Type B pancreatic cell (in vitro differentiated cells): ENCODE measurements at regions not wholly inside any gene's neighbourhood (a gene's known extent, or its start where the extent isn't known, plus 50 kb on each side); places are given as distances from the start of the nearest gene placed in this dataset.

ENCODE experiments used
- DNase-seq: peaks from one replicate; pipeline ENCODE4 v3.0.0; 2021; ENCODE audit warnings: mixed read lengths; ENCODE audit not compliant: unreplicated experiment; ENCODE audit errors: extremely low spot score
- H3K27ac Mint-ChIP-seq: 2 replicates; pipeline ENCODE4 v1.8.0; 2021; ENCODE audit warnings: mild to moderate bottlenecking, mixed read lengths
- H3K27me3 Mint-ChIP-seq: 2 replicates; pipeline ENCODE4 v1.8.0; 2021; ENCODE audit warnings: mixed read lengths
- H3K36me3 Mint-ChIP-seq: 2 replicates; pipeline ENCODE4 v1.8.0; 2021; ENCODE audit warnings: mixed read lengths
- H3K4me1 Mint-ChIP-seq: one replicate; pipeline ENCODE4 v1.8.0; 2021; ENCODE audit warnings: mixed read lengths; ENCODE audit not compliant: unreplicated experiment
- H3K4me3 Mint-ChIP-seq: 2 replicates; pipeline ENCODE4 v1.8.0; 2021; ENCODE audit warnings: mild to moderate bottlenecking, mixed read lengths
- H3K9me3 Mint-ChIP-seq: 2 replicates; pipeline ENCODE4 v1.8.0; 2021; ENCODE audit warnings: mixed read lengths
- CTCF ChIP-seq: fragments of 200-600 bp; sonication (generic); conservative IDR thresholded peaks from 2 replicates; pipeline ENCODE4 v1.5.0; 2021; ENCODE audit warnings: antibody characterized with exemption, mild to moderate bottlenecking

- no peak for TF ChIP-seq CTCF
- Mint-ChIP-seq H3K27ac (no peak overlapping the region), H3K9me3 (no peaks in the 10 kb centered on the region), H3K4me1 (peaks cover 10% of the 10 kb centered on the region), H3K27me3 (peaks cover 16% of the 10 kb centered on the region), H3K4me3 (no peak overlapping the region), H3K36me3 (no peaks in the 10 kb centered on the region)
- DNase-seq, result no peak
These were observed 145.9 kb downstream of the CDC5L start for GRCh38 chr6:44533421-44533820.

GRCh38 chr6:44534291-44534690, 146.8 kb downstream of the CDC5L start:
- Mint-ChIP-seq H3K27me3 (peaks cover 10% of the 10 kb centered on the region), H3K4me3 (no peak overlapping the region), H3K9me3 (no peaks in the 10 kb centered on the region), H3K27ac (no peak overlapping the region), H3K4me1 (peaks cover 4% of the 10 kb centered on the region), H3K36me3 (no peaks in the 10 kb centered on the region)
- DNase-seq, result no peak
- TF ChIP-seq CTCF, result no peak

GRCh38 chr6:44535446-44535845, 147.9 kb downstream of the CDC5L start:
- no peaks in the 10 kb centered on the region for H3K9me3 Mint-ChIP-seq
- H3K36me3 Mint-ChIP-seq, result no peaks in the 10 kb centered on the region
- H3K27ac Mint-ChIP-seq, result no peak overlapping the region
- DNase-seq, result no peak
- H3K4me1 Mint-ChIP-seq, result peaks cover 4% of the 10 kb centered on the region
- peaks cover 7% of the 10 kb centered on the region for H3K27me3 Mint-ChIP-seq
- H3K4me3 Mint-ChIP-seq, result no peak overlapping the region
- no peak for TF ChIP-seq CTCF

GRCh38 chr6:44535967-44536366, 148.5 kb downstream of the CDC5L start:
- no peak overlapping the region for H3K27ac Mint-ChIP-seq

GRCh38 chr6:44537306-44538049, 150.0 kb downstream of the CDC5L start:
- TF ChIP-seq CTCF, result no peak
- Mint-ChIP-seq H3K4me3 (no peak overlapping the region), H3K4me1 (peaks cover 12% of the 10 kb centered on the region), H3K9me3 (no peaks in the 10 kb centered on the region), H3K36me3 (no peaks in the 10 kb centered on the region), H3K27me3 (peaks cover 5% of the 10 kb centered on the region), H3K27ac (no peak overlapping the region)
- no peak for DNase-seq

More at GRCh38 chr6:44535967-44536366, 148.5 kb downstream of the CDC5L start:
- Mint-ChIP-seq H3K4me3 (no peak overlapping the region), H3K36me3 (no peaks in the 10 kb centered on the region), H3K4me1 (peaks cover 4% of the 10 kb centered on the region), H3K27me3 (peaks cover 7% of the 10 kb centered on the region), H3K9me3 (no peaks in the 10 kb centered on the region)
- DNase-seq, result no peak
- TF ChIP-seq CTCF, result no peak
